ENCODE measurements at regions not wholly inside any gene's neighbourhood (a gene's known extent, or its start where the extent isn't known, plus 50 kb on each side); places are given as distances from the start of the nearest gene placed in this dataset.

- TF ChIP-seq IRF3 (IDR thresholded peaks at IDR 0.05; ENCODE audit: low read depth, low read length) = no peak
- TF ChIP-seq, protein P1, sequence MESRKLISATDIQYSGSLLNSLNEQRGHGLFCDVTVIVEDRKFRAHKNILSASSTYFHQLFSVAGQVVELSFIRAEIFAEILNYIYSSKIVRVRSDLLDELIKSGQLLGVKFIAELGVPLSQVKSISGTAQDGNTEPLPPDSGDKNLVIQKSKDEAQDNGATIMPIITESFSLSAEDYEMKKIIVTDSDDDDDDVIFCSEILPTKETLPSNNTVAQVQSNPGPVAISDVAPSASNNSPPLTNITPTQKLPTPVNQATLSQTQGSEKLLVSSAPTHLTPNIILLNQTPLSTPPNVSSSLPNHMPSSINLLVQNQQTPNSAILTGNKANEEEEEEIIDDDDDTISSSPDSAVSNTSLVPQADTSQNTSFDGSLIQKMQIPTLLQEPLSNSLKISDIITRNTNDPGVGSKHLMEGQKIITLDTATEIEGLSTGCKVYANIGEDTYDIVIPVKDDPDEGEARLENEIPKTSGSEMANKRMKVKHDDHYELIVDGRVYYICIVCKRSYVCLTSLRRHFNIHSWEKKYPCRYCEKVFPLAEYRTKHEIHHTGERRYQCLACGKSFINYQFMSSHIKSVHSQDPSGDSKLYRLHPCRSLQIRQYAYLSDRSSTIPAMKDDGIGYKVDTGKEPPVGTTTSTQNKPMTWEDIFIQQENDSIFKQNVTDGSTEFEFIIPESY (IDR thresholded peaks at IDR 0.05; ENCODE audit: borderline replicate concordance, low read depth) = no peak
- TF ChIP-seq FOSL2 (IDR thresholded peaks at IDR 0.05; ENCODE audit: borderline replicate concordance, low read depth) = no peak
These were observed 74.6 kb upstream of the KCNG1 start (continued) for GRCh38 chr20:51097351-51098120.

GRCh38 chr20:51096582-51097267 is 73.8 kb upstream of the KCNG1 start:
- 71% methylated on average over 12 of the region's 13 CpGs for WGBS (ENCODE audit: low lambda C conversion rate)
- no peaks in the 10 kb centered on the region for H3K9me2 ChIP-seq

More at GRCh38 chr20:51096582-51097267, 73.8 kb upstream of the KCNG1 start:
- Histone ChIP-seq H3K36me3 (replicated peaks in 1 of 2; ENCODE audit: control insufficient read depth in 1 of 2, insufficient read depth in 2 of 2, low read length in 1 of 2) (no peaks in the 10 kb centered on the region), H3K79me2 (ENCODE audit: insufficient read depth) (no peaks in the 10 kb centered on the region), H3K27me3 (ENCODE audit: insufficient read depth) (peaks cover 8% of the 10 kb centered on the region; the same call in 1 of the 2 replicates), H3K9ac (no peak overlapping the region), H2AFZ (ENCODE audit: low read depth) (no peak overlapping the region), H3K4me2 (no peak overlapping the region), H3K4me3 (ENCODE audit: low read depth in 2 of 2, low read length in 1 of 2) (no peak overlapping the region), H3K9me3 (no peaks in the 10 kb centered on the region), H3F3A (replicated peaks; ENCODE audit: insufficient read depth) (no peaks in the 10 kb centered on the region), H3K4me1 (ENCODE audit: control insufficient read depth in 1 of 2, insufficient read depth in 2 of 2, low read depth in 1 of 2, low read length in 1 of 2) (peaks cover 0 to 33% of the 10 kb centered on the region in 2 experiments; a peak in 2 of 4 replicates), H3K27ac (ENCODE audit: low read depth in 2 of 2, low read length in 1 of 2) (no peak overlapping the region), H4K20me1 (ENCODE audit: insufficient read depth) (no peaks in the 10 kb centered on the region)
- no peak for DNase-seq
- TF ChIP-seq, protein P2, sequence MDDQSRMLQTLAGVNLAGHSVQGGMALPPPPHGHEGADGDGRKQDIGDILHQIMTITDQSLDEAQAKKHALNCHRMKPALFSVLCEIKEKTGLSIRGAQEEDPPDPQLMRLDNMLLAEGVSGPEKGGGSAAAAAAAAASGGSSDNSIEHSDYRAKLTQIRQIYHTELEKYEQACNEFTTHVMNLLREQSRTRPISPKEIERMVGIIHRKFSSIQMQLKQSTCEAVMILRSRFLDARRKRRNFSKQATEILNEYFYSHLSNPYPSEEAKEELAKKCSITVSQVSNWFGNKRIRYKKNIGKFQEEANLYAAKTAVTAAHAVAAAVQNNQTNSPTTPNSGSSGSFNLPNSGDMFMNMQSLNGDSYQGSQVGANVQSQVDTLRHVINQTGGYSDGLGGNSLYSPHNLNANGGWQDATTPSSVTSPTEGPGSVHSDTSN (IDR thresholded peaks at IDR 0.05) = no peak
- TF ChIP-seq TAF1 (IDR thresholded peaks at IDR 0.05; ENCODE audit: borderline replicate concordance, low read depth, low read length) (no peak), ELF1 (IDR thresholded peaks at IDR 0.05) (no peak), USF1 (IDR thresholded peaks at IDR 0.05; ENCODE audit: borderline replicate concordance, low read depth) (no peak), JUND (IDR thresholded peaks at IDR 0.05) (no peak)
- TF ChIP-seq, protein P1 (IDR thresholded peaks at IDR 0.05; ENCODE audit: borderline replicate concordance, low read depth) = no peak
- ChIA-PET CTCF (interaction anchor here (0.6 kb wide), 1 partner anchor 209 kb away, joined by 3 read pairs; no protein-coding TSS in a partner anchor), POLR2A (no interaction called here)

Measured in SK-N-SH (cell line).